Stomach (tissue), 8 donors: ENCODE measurements at regions not wholly inside any gene's neighbourhood (a gene's known extent, or its start where the extent isn't known, plus 50 kb on each side); places are given as distances from the start of the nearest gene placed in this dataset.

Source experiments
- DNase-seq, 2 donors: peaks; one replicate each; pipeline versions ENCODE4 v3.0.0 to v3.0.0-alpha.2; 2013 to 2019
- H3K27ac ChIP-seq, 5 donors: fragments of 200-600 bp in 4 of 5; sonication (generic) in 4 of 5; one replicate each; pipeline ENCODE4 v1.5.1; 2013 to 2019; ENCODE audit warnings: mild to moderate bottlenecking in 1 of 5, moderate library complexity in 1 of 5
- H3K27me3 ChIP-seq, 3 donors: fragments of 200-600 bp; sonication (generic); one replicate each; pipeline ENCODE4 v1.5.1; 2017 to 2019; ENCODE audit warnings: mixed run types in 1 of 3
- H3K36me3 ChIP-seq, 4 donors: fragments of 200-600 bp; sonication (generic); 1 replicate in 3 of 4; 2 replicates in 1 of 4; pipeline ENCODE4 v1.5.1; 2016 to 2019
- H3K4me1 ChIP-seq, 4 donors: fragments of 200-600 bp; sonication (generic); one replicate each; pipeline ENCODE4 v1.5.1; 2016 to 2019
- H3K4me3 ChIP-seq, 4 donors: fragments of 200-600 bp; sonication (generic) in 3 of 4; one replicate each; pipeline ENCODE4 v1.5.1; 2016 to 2019; ENCODE audit warnings: mild to moderate bottlenecking in 1 of 4
- H3K9me3 ChIP-seq, 4 donors: fragments of 200-600 bp; sonication (generic); one replicate each; pipeline ENCODE4 v1.5.1; 2016 to 2019
- EP300 ChIP-seq: sonication (generic); formaldehyde crosslinking; IDR thresholded peaks from one replicate; pipeline ENCODE4 v1.6.1; 2017; ENCODE audit warnings: antibody characterized with exemption
- POLR2A ChIP-seq, 4 donors: fragments of 450-650 bp; IDR thresholded peaks; one replicate each; pipeline ENCODE4 v1.6.1; 2016; ENCODE audit warnings: antibody characterized with exemption in 4 of 4, control low read depth in 2 of 4, mild to moderate bottlenecking in 1 of 4, moderate library complexity in 1 of 4
- POLR2AphosphoS5 ChIP-seq, 3 donors: sonication (generic); formaldehyde crosslinking; IDR thresholded peaks; one replicate each; pipeline ENCODE4 v1.6.1; 2016; ENCODE audit warnings: antibody characterized with exemption in 3 of 3
- WGBS, 5 donors: extraction: QIAGEN DNeasy Blood & Tissue Kit in 3 of 5; methylation state at CpG; one replicate each; pipeline versions ENCODE4 v1.1.5 to v1.1.7; 2013 to 2018; 5-methylcytosine and 5-hydroxymethylcytosine counted together
- intact Hi-C: fragments of 100-400 bp; cut with DNase I; formaldehyde crosslinking; loops from one replicate; pipeline ENCODE4 v1.15.1; 2023; ENCODE audit warnings: low total_unique reads
- TF ChIP-seq, protein P1 (sequence below), 7 experiments: fragments of 450-650 bp in 4 of 7; fragments of 200-600 bp in 3 of 7; sonication (generic) in 3 of 7; IDR thresholded peaks; one replicate each; pipeline ENCODE4 v1.5.1; 2016 to 2019; ENCODE audit warnings: antibody characterized with exemption in 7 of 7, control low read depth in 2 of 7, mild to moderate bottlenecking in 1 of 7
- donor health status: healthy with polysubstance abuse.
- donor health status: Bipolar disorder and iron deficiency.
- donor health status: healthy.

- no peaks in the 10 kb centered on the region for H3K36me3 ChIP-seq
- H3K27me3 ChIP-seq = no peaks in the 10 kb centered on the region
- no peak overlapping the region for H3K4me3 ChIP-seq
- TF ChIP-seq POLR2A (IDR thresholded peaks at IDR 0.05) (no peak), EP300 (no peak), POLR2AphosphoS5 (IDR thresholded peaks at IDR 0.05) (no peak)
- TF ChIP-seq, protein P1, sequence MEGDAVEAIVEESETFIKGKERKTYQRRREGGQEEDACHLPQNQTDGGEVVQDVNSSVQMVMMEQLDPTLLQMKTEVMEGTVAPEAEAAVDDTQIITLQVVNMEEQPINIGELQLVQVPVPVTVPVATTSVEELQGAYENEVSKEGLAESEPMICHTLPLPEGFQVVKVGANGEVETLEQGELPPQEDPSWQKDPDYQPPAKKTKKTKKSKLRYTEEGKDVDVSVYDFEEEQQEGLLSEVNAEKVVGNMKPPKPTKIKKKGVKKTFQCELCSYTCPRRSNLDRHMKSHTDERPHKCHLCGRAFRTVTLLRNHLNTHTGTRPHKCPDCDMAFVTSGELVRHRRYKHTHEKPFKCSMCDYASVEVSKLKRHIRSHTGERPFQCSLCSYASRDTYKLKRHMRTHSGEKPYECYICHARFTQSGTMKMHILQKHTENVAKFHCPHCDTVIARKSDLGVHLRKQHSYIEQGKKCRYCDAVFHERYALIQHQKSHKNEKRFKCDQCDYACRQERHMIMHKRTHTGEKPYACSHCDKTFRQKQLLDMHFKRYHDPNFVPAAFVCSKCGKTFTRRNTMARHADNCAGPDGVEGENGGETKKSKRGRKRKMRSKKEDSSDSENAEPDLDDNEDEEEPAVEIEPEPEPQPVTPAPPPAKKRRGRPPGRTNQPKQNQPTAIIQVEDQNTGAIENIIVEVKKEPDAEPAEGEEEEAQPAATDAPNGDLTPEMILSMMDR (IDR thresholded peaks at IDR 0.05) = no peak
- 84 to 95% (median 94%) methylated on average over 4 of the region's 4 CpGs for WGBS, 5 donors
- intact Hi-C loops = no loop called here
- H3K9me3 ChIP-seq = no peaks in the 10 kb centered on the region
- H3K4me1 ChIP-seq = peaks cover 0 to 17% (median 13%) of the 10 kb centered on the region in 4 donors
- no peak for DNase-seq
- H3K27ac ChIP-seq = no peak overlapping the region
Measured at GRCh38 chr5:125551797-125552196, 805.4 kb upstream of the ZNF608 start.

DNA sequence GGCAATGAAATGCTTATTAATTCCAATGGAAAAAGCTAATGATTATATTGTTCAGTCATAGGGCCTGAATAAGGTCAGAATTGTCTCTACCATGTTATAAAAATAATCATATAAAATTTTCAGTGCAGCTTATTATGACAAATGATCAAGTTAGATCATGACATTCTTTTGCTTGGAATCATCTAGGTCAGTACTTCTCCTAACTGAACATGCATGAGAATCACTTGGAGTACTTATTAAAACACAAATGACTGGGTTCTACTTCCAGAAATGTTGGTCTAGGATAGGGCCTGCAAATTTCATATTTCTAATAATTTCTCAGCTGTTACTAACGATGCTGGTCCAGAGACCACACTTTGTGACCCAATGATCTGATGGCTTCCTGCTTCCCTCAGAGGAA, 806.0 kb upstream of the ZNF608 start:
- Histone ChIP-seq H3K27me3 (no peaks in the 10 kb centered on the region), H3K9me3 (no peaks in the 10 kb centered on the region), H3K4me3 (no peak overlapping the region), H3K4me1 (peaks cover 0 to 17% (median 13%) of the 10 kb centered on the region in 4 donors), H3K36me3 (no peaks in the 10 kb centered on the region), H3K27ac (no peak overlapping the region)
- TF ChIP-seq POLR2A (IDR thresholded peaks at IDR 0.05) = no peak
- TF ChIP-seq EP300 = no peak
- TF ChIP-seq POLR2AphosphoS5 (IDR thresholded peaks at IDR 0.05) = no peak
- TF ChIP-seq, protein P1 (IDR thresholded peaks at IDR 0.05) = no peak
- WGBS, 5 donors = 63 to 100% (median 86%) methylated on average over 1 of the region's 1 CpG
- intact Hi-C loops = no loop called here
- no peak for DNase-seq

- Histone ChIP-seq H3K27ac (no peak overlapping the region), H3K4me1 (peaks cover 7 to 22% (median 10%) of the 10 kb centered on the region in 4 donors), H3K27me3 (no peaks in the 10 kb centered on the region), H3K9me3 (no peaks in the 10 kb centered on the region), H3K4me3 (no peak overlapping the region), H3K36me3 (no peaks in the 10 kb centered on the region)
- TF ChIP-seq POLR2AphosphoS5 (IDR thresholded peaks at IDR 0.05) (no peak), EP300 (no peak), POLR2A (IDR thresholded peaks at IDR 0.05) (no peak)
- TF ChIP-seq, protein P1 (IDR thresholded peaks at IDR 0.05) = no peak
- DNase-seq = no peak
- 84 to 90% (median 84%) methylated on average over 2 of the region's 2 CpGs for whole genome bisulfite sequencing, 5 donors
- intact Hi-C loops = no loop called here
Measured at GRCh38 chr5:125554355-125554754, 807.9 kb upstream of the ZNF608 start.

- no peaks in the 10 kb centered on the region for H3K27me3 ChIP-seq
- no peak overlapping the region for H3K4me3 ChIP-seq
- no peak overlapping the region for H3K27ac ChIP-seq
- intact Hi-C loops = no loop called here
- H3K9me3 ChIP-seq = no peaks in the 10 kb centered on the region
- 80 to 97% (median 92%) methylated on average over 4 of the region's 4 CpGs for WGBS, 5 donors
- no peak for DNase-seq
- TF ChIP-seq POLR2AphosphoS5 (IDR thresholded peaks at IDR 0.05) (no peak), POLR2A (IDR thresholded peaks at IDR 0.05) (no peak), EP300 (no peak)
- TF ChIP-seq, protein P1 (IDR thresholded peaks at IDR 0.05) = no peak
- H3K36me3 ChIP-seq = no peaks in the 10 kb centered on the region
- peaks cover 0 to 21% (median 7%) of the 10 kb centered on the region in 4 donors for H3K4me1 ChIP-seq
Measured at GRCh38 chr5:125555591-125555990, 809.2 kb upstream of the ZNF608 start.
